H1 (cell line): ENCODE measurements at regions not wholly inside any gene's neighbourhood (a gene's known extent, or its start where the extent isn't known, plus 50 kb on each side); places are given as distances from the start of the nearest gene placed in this dataset.

Source experiments
- CTCF ChIA-PET: fragments of 300-600 bp; sonication (Branson Sonifier 250); formaldehyde crosslinking; loops from one replicate; lab custom pipeline; 2021; ENCODE audit not compliant: partially characterized antibody; lab: Charles Lee
- POLR2A ChIA-PET: fragments of 300-600 bp; sonication (Branson Sonifier 250); formaldehyde crosslinking; loops from one replicate; lab custom pipeline; 2021; ENCODE audit warnings: inconsistent platforms; ENCODE audit not compliant: partially characterized antibody; lab: Charles Lee
- DNase-seq, 2 experiments: peaks; one replicate each; pipeline versions ENCODE4 v3.0.0 to v3.0.0-alpha.2; 2010 to 2022; ENCODE audit warnings: low spot score in 2 of 2, low read depth in 1 of 2, mixed read lengths in 1 of 2
- FAIRE-seq: peaks from 2 replicates; lab custom pipeline; 2011; peaks lifted over from hg19 to GRCh38; lab: Jason Lieb, UNC
- H2AFZ ChIP-seq: 2 replicates; pipeline ENCODE4 v1.8.1; 2012; ENCODE audit warnings: low read length, inconsistent platforms
- H2AK5ac ChIP-seq: 2 replicates; pipeline ENCODE4 v1.6.1; 2013; ENCODE audit warnings: low read depth, low read length
- H2BK120ac ChIP-seq: replicated peaks from 2 replicates; pipeline ENCODE3; 2013; ENCODE audit warnings: low read depth, low read length, inconsistent platforms
- H2BK12ac ChIP-seq: 2 replicates; pipeline ENCODE4 v1.6.1; 2013; ENCODE audit warnings: low read depth, low read length
- H2BK15ac ChIP-seq: 2 replicates; pipeline ENCODE4 v1.6.1; 2013; ENCODE audit warnings: low read length
- H2BK20ac ChIP-seq: 2 replicates; pipeline ENCODE4 v1.6.1; 2013; ENCODE audit warnings: low read length
- H2BK5ac ChIP-seq: 2 replicates; pipeline ENCODE4 v1.6.1; 2013; ENCODE audit warnings: low read depth, low read length
- H3K14ac ChIP-seq: 2 replicates; pipeline ENCODE4 v1.6.1; 2013; ENCODE audit warnings: inconsistent platforms; ENCODE audit not compliant: insufficient read length
- H3K18ac ChIP-seq: 2 replicates; pipeline ENCODE4 v1.6.1; 2013; ENCODE audit warnings: low read length; ENCODE audit errors: extremely low read depth
- H3K23ac ChIP-seq: 2 replicates; pipeline ENCODE4 v1.6.1; 2013; ENCODE audit warnings: inconsistent platforms; ENCODE audit not compliant: insufficient read length
- H3K23me2 ChIP-seq: 2 replicates; pipeline ENCODE4 v1.6.1; 2013; ENCODE audit warnings: low read depth, low read length
- H3K27ac ChIP-seq: 2 replicates; pipeline ENCODE4 v1.6.1; 2011; ENCODE audit warnings: low read depth, low read length, inconsistent platforms
- H3K27me3 ChIP-seq, 4 experiments: replicated peaks in 1 of 4; 1 replicate in 1 of 4; 2 replicates in 3 of 4; pipeline versions ENCODE4 v1.6.1 to v1.8.1; 2011 to 2013; ENCODE audit warnings: low read length in 3 of 4, mild to moderate bottlenecking in 3 of 4, inconsistent platforms in 2 of 4, mixed read lengths in 2 of 4, moderate library complexity in 1 of 4; ENCODE audit not compliant: control insufficient read depth in 3 of 4, insufficient read depth in 3 of 4; ENCODE audit errors: extremely low read depth in 1 of 4
- H3K36me3 ChIP-seq, 4 experiments: 2 replicates each; pipeline versions ENCODE4 v1.6.1 to v1.8.1; 2011 to 2013; ENCODE audit warnings: mild to moderate bottlenecking in 4 of 4, low read length in 3 of 4, moderate library complexity in 2 of 4, control low read depth in 1 of 4, inconsistent platforms in 1 of 4; ENCODE audit not compliant: insufficient read depth in 4 of 4, control insufficient read depth in 2 of 4
- H3K4ac ChIP-seq: replicated peaks from 2 replicates; pipeline ENCODE3; 2013; ENCODE audit warnings: low read length, low read depth, mixed read lengths, inconsistent platforms; ENCODE audit not compliant: insufficient read length
- H3K4me1 ChIP-seq, 4 experiments: replicated peaks in 1 of 4; 1 replicate in 1 of 4; 2 replicates in 3 of 4; pipeline versions ENCODE4 v1.6.1 to v1.8.1; 2011 to 2013; ENCODE audit warnings: low read length in 3 of 4, inconsistent platforms in 2 of 4, mixed read lengths in 1 of 4; ENCODE audit not compliant: insufficient read depth in 4 of 4, control insufficient read depth in 3 of 4
- H3K4me2 ChIP-seq, 2 experiments: 2 replicates each; pipeline versions ENCODE4 v1.6.1 to v1.8.1; 2011 to 2013; ENCODE audit warnings: low read depth in 2 of 2, low read length in 2 of 2, control low read depth in 1 of 2, inconsistent platforms in 1 of 2, mild to moderate bottlenecking in 1 of 2; ENCODE audit not compliant: insufficient read depth in 1 of 2
- H3K4me3 ChIP-seq, 4 experiments: fragments of 200-600, 300-600 bp in 1 of 4; sonication (generic), shearing (Covaris generic), sonication (Bioruptor Twin) in 1 of 4; 2 replicates each; pipeline versions ENCODE4 v1.5.1 to v1.8.1; 2011 to 2016; ENCODE audit warnings: low read length in 4 of 4, low read depth in 3 of 4, control low read depth in 2 of 4, inconsistent platforms in 2 of 4, mild to moderate bottlenecking in 2 of 4, mixed read lengths in 1 of 4, moderate library complexity in 1 of 4; ENCODE audit not compliant: insufficient read depth in 2 of 4; ENCODE audit errors: extremely low read depth in 1 of 4
- H3K56ac ChIP-seq: replicated peaks from 2 replicates; pipeline ENCODE3; 2013; ENCODE audit warnings: low read depth, mild to moderate bottlenecking, mixed read lengths, low read length, inconsistent platforms; ENCODE audit not compliant: insufficient read length
- H3K79me1 ChIP-seq: 2 replicates; pipeline ENCODE4 v1.6.1; 2013; ENCODE audit warnings: low read depth, low read length, control low read depth
- H3K79me2 ChIP-seq, 2 experiments: 2 replicates each; pipeline versions ENCODE4 v1.6.1 to v1.8.1; 2012 to 2013; ENCODE audit warnings: low read length in 2 of 2, mild to moderate bottlenecking in 2 of 2, inconsistent platforms in 1 of 2; ENCODE audit not compliant: insufficient read depth in 2 of 2, control insufficient read depth in 1 of 2
- H3K9ac ChIP-seq, 4 experiments: replicated peaks in 1 of 4; 1 replicate in 1 of 4; 2 replicates in 3 of 4; pipeline versions ENCODE4 v1.6.1 to v1.8.1; 2011 to 2013; ENCODE audit warnings: low read depth in 3 of 4, low read length in 3 of 4, control low read depth in 2 of 4, mild to moderate bottlenecking in 2 of 4, moderate library complexity in 2 of 4, inconsistent platforms in 1 of 4; ENCODE audit errors: extremely low read depth in 1 of 4
- H3K9me3 ChIP-seq, 2 experiments: 2 replicates each; pipeline versions ENCODE4 v1.6.1 to v1.8.1; 2012 to 2013; ENCODE audit warnings: mild to moderate bottlenecking in 2 of 2, moderate library complexity in 2 of 2, control low read depth in 1 of 2, inconsistent platforms in 1 of 2, low read depth in 1 of 2, low read length in 1 of 2, mixed read lengths in 1 of 2; ENCODE audit not compliant: insufficient read depth in 2 of 2
- H4K20me1 ChIP-seq, 2 experiments: replicated peaks in 1 of 2; 2 replicates each; pipeline versions ENCODE3 to v1.8.1; 2011 to 2013; ENCODE audit warnings: inconsistent platforms in 2 of 2, low read length in 2 of 2, mild to moderate bottlenecking in 1 of 2; ENCODE audit not compliant: insufficient read depth in 2 of 2, control insufficient read depth in 1 of 2
- H4K5ac ChIP-seq: 2 replicates; pipeline ENCODE4 v1.6.1; 2013; ENCODE audit warnings: low read length, low read depth, mixed read lengths, inconsistent platforms; ENCODE audit not compliant: insufficient read length
- H4K8ac ChIP-seq: 2 replicates; pipeline ENCODE4 v1.8.0; 2013; ENCODE audit warnings: mild to moderate bottlenecking, moderate library complexity, low read length, inconsistent platforms; ENCODE audit not compliant: insufficient read depth; ENCODE audit errors: extremely low read depth
- H4K91ac ChIP-seq: replicated peaks from 2 replicates; pipeline ENCODE3; 2013; ENCODE audit warnings: low read length, mixed read lengths, inconsistent platforms; ENCODE audit not compliant: insufficient read length
- ASH2L ChIP-seq: fragments of 200-600, 300-600 bp; sonication (generic); IDR thresholded peaks from one replicate; pipeline ENCODE4 v1.7.1; 2017; ENCODE audit warnings: low read length
- EGR1 ChIP-seq: IDR thresholded peaks from 2 replicates; pipeline ENCODE4 v1.6.1; 2011; ENCODE audit warnings: low read depth, low read length, borderline replicate concordance
- HDAC2 ChIP-seq, 2 experiments: fragments of 300-600 bp in 1 of 2; sonication (generic) in 1 of 2; IDR thresholded peaks; 2 replicates each; pipeline ENCODE4 v1.6.1; 2011 to 2012; ENCODE audit warnings: low read depth in 2 of 2, low read length in 2 of 2, mild to moderate bottlenecking in 2 of 2, moderate library complexity in 2 of 2, borderline replicate concordance in 1 of 2, inconsistent platforms in 1 of 2
- RAD21 ChIP-seq, 2 experiments: IDR thresholded peaks in 1 of 2; conservative IDR thresholded peaks in 1 of 2; 2 replicates each; pipeline ENCODE4 v1.6.1; 2011; ENCODE audit warnings: low read depth in 2 of 2, low read length in 2 of 2, improper control_type of control experiment in 1 of 2, inconsistent platforms in 1 of 2, mild to moderate bottlenecking in 1 of 2, moderate library complexity in 1 of 2
- RBBP5 ChIP-seq: IDR thresholded peaks from 2 replicates; pipeline ENCODE4 v1.7.1; 2012; ENCODE audit warnings: low read depth, mild to moderate bottlenecking, inconsistent platforms, low read length, moderate library complexity, borderline replicate concordance
- SP2 ChIP-seq: IDR thresholded peaks from 2 replicates; pipeline ENCODE4 v1.6.1; 2012; ENCODE audit warnings: mild to moderate bottlenecking, low read length, inconsistent platforms
- TEAD4 ChIP-seq: IDR thresholded peaks from 2 replicates; pipeline ENCODE4 v1.6.1; 2012; ENCODE audit warnings: low read depth, low read length, inconsistent platforms, mixed read lengths
- WGBS, 2 experiments: shearing (Covaris generic) in 1 of 2; methylation state at CpG; one replicate each; pipeline versions ENCODE4 v1.1.6 to v1.1.7; 2013 to 2015; ENCODE audit warnings: low lambda C conversion rate in 2 of 2, mixed read lengths in 2 of 2, inconsistent platforms in 1 of 2, low coverage in 1 of 2, missing lambda C conversion rate in 1 of 2; ENCODE audit not compliant: insufficient replicate concordance in 2 of 2, insufficient coverage in 1 of 2, insufficient read length in 1 of 2; ENCODE audit errors: extremely low coverage in 1 of 2, missing lambda C conversion rate in 1 of 2; 5-methylcytosine and 5-hydroxymethylcytosine counted together
- TF ChIP-seq, protein P1 (sequence below): IDR thresholded peaks from 2 replicates; pipeline ENCODE4 v1.6.1; 2012; ENCODE audit warnings: inconsistent platforms
- TF ChIP-seq, protein P2 (sequence below): IDR thresholded peaks from 2 replicates; pipeline ENCODE4 v1.6.1; 2011; ENCODE audit warnings: low read length, improper control_type of control experiment

GRCh38 chr4:1564535-1565375, 119.4 kb downstream of the FAM53A start:
- no peaks in the 10 kb centered on the region for H3K27me3 ChIP-seq
- no peaks in the 10 kb centered on the region for H3K79me1 ChIP-seq
- no peak overlapping the region for H3K23ac ChIP-seq
- H3K4me2 ChIP-seq, result no peak overlapping the region
- no peak overlapping the region for H3K9ac ChIP-seq
- H2BK120ac ChIP-seq, result no peak overlapping the region
- no peak overlapping the region; the same call in 1 of the 2 replicates for H4K8ac ChIP-seq
- H3K9me3 ChIP-seq, result no peaks in the 10 kb centered on the region
- FAIRE-seq (no peak), DNase-seq (no peak)
- no peak overlapping the region for H2BK15ac ChIP-seq
- H3K36me3 ChIP-seq, result no peaks in the 10 kb centered on the region
- H3K27ac ChIP-seq, result no peak overlapping the region
- H3K4me3 ChIP-seq, result no peak overlapping the region
- no peaks in the 10 kb centered on the region for H4K20me1 ChIP-seq
- no peak overlapping the region for H3K56ac ChIP-seq
- H2AFZ ChIP-seq, result no peak overlapping the region
- CTCF ChIA-PET, result interaction anchor here (1.1 to 5.0 kb wide), 6 partner anchors 10 to 65 kb away, joined by 3 to 32 read pairs (median 4); no protein-coding TSS in a partner anchor
- POLR2A ChIA-PET, result interaction anchor here (0.6 kb wide), 1 partner anchor 9 kb away, joined by 4 read pairs; no protein-coding TSS in a partner anchor
- no peak overlapping the region for H4K91ac ChIP-seq
- peaks cover 0 to 15% (median 8%) of the 10 kb centered on the region in 4 experiments; a peak in 5 of 7 replicates for H3K4me1 ChIP-seq
- 86% methylated on average over 15 of the region's 21 CpGs; no CpG with 5 or more reads in 1 of the 2 experiments for WGBS, 2 experiments
- H3K18ac ChIP-seq, result no peak overlapping the region; the same call in 1 of the 2 replicates
- H2BK5ac ChIP-seq, result no peak overlapping the region
- no peak overlapping the region for H4K5ac ChIP-seq
- no peak overlapping the region for H3K4ac ChIP-seq
- H2BK20ac ChIP-seq, result no peak overlapping the region
- no peaks in the 10 kb centered on the region for H3K79me2 ChIP-seq
- no peak overlapping the region for H2BK12ac ChIP-seq
- H3K14ac ChIP-seq, result no peak overlapping the region
- H2AK5ac ChIP-seq, result no peak overlapping the region
- H3K23me2 ChIP-seq, result no peaks in the 10 kb centered on the region
- TF ChIP-seq RBBP5 (no peak), HDAC2 (IDR thresholded peaks at IDR 0.05; ENCODE audit: borderline replicate concordance in 1 of 2, low read depth in 2 of 2, low read length in 2 of 2) (no peak), ASH2L (no peak), TEAD4 (no peak), RAD21 (IDR thresholded peaks at IDR 0.05 in 1 of 2, conservative IDR thresholded peaks at IDR 0.05 in 1 of 2; ENCODE audit: low read depth in 2 of 2, low read length in 2 of 2) (no peak), EGR1 (no peak), SP2 (no peak)
- TF ChIP-seq, protein P1, sequence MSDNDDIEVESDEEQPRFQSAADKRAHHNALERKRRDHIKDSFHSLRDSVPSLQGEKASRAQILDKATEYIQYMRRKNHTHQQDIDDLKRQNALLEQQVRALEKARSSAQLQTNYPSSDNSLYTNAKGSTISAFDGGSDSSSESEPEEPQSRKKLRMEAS, result no peak
- TF ChIP-seq, protein P2, sequence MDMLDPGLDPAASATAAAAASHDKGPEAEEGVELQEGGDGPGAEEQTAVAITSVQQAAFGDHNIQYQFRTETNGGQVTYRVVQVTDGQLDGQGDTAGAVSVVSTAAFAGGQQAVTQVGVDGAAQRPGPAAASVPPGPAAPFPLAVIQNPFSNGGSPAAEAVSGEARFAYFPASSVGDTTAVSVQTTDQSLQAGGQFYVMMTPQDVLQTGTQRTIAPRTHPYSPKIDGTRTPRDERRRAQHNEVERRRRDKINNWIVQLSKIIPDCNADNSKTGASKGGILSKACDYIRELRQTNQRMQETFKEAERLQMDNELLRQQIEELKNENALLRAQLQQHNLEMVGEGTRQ, result no peak
